Progenitor cell of endocrine pancreas (in vitro differentiated cells): ENCODE measurements at regions not wholly inside any gene's neighbourhood (a gene's known extent, or its start where the extent isn't known, plus 50 kb on each side); places are given as distances from the start of the nearest gene placed in this dataset.
A peak's percentile ranks its signal among the peaks of the same experiment; 100 is the strongest.

ENCODE experiments used
- DNase-seq: peaks from one replicate; pipeline ENCODE4 v3.0.0; 2021; ENCODE audit warnings: low spot score; ENCODE audit not compliant: unreplicated experiment
- H3K27ac Mint-ChIP-seq: 2 replicates; pipeline ENCODE4 v1.8.0; 2021; ENCODE audit warnings: mild to moderate bottlenecking, moderate library complexity, mixed read lengths
- H3K27me3 Mint-ChIP-seq: 2 replicates; pipeline ENCODE4 v1.8.0; 2021; ENCODE audit warnings: mixed read lengths
- H3K36me3 Mint-ChIP-seq: 2 replicates; pipeline ENCODE4 v1.8.0; 2022; ENCODE audit warnings: mixed read lengths; ENCODE audit not compliant: insufficient read depth
- H3K4me1 Mint-ChIP-seq: 2 replicates; pipeline ENCODE4 v1.8.0; 2021; ENCODE audit warnings: low read depth, mixed read lengths
- H3K4me3 Mint-ChIP-seq: 2 replicates; pipeline ENCODE4 v1.8.0; 2021; ENCODE audit warnings: low read depth, mild to moderate bottlenecking, moderate library complexity, mixed read lengths
- H3K9me3 Mint-ChIP-seq: 2 replicates; pipeline ENCODE4 v1.8.0; 2021; ENCODE audit warnings: low read depth, mixed read lengths
- CTCF ChIP-seq: fragments of 200-600 bp; sonication (generic); IDR thresholded peaks from one replicate; pipeline ENCODE4 v1.5.0; 2021; ENCODE audit warnings: antibody characterized with exemption, mild to moderate bottlenecking; ENCODE audit not compliant: unreplicated experiment

GRCh38 chr2:119104414-119104813 lies 54.1 kb downstream of the C1QL2 start:
- no peak for TF ChIP-seq CTCF
- no peak for DNase-seq
- Mint-ChIP-seq H3K27ac (no peak overlapping the region), H3K4me3 (no peak overlapping the region), H3K4me1 (no peaks in the 10 kb centered on the region), H3K9me3 (no peaks in the 10 kb centered on the region), H3K36me3 (no peaks in the 10 kb centered on the region), H3K27me3 (peaks cover 23% of the 10 kb centered on the region)

- Mint-ChIP-seq H3K4me3 (no peak overlapping the region), H3K4me1 (no peaks in the 10 kb centered on the region), H3K9me3 (peaks cover 5% of the 10 kb centered on the region), H3K27me3 (peaks cover 23% of the 10 kb centered on the region), H3K27ac (no peak overlapping the region), H3K36me3 (no peaks in the 10 kb centered on the region)
- DNase-seq = no peak
- no peak for TF ChIP-seq CTCF
Observed at GRCh38 chr2:119102964-119103363, 55.6 kb downstream of the C1QL2 start.

GRCh38 chr2:119088416-119088815 lies 70.1 kb downstream of the C1QL2 start:
- H3K36me3 Mint-ChIP-seq = no peaks in the 10 kb centered on the region
- H3K27me3 Mint-ChIP-seq = peaks cover 39% of the 10 kb centered on the region
- no peak overlapping the region for H3K4me3 Mint-ChIP-seq
- TF ChIP-seq CTCF = no peak
- H3K4me1 Mint-ChIP-seq = peaks cover 29% of the 10 kb centered on the region
- H3K27ac Mint-ChIP-seq = no peak overlapping the region
- peaks cover 3% of the 10 kb centered on the region for H3K9me3 Mint-ChIP-seq
- no peak for DNase-seq

GRCh38 chr2:119086327-119086726 lies 72.2 kb downstream of the C1QL2 start:
- H3K4me3 Mint-ChIP-seq = no peak overlapping the region
- peaks cover 37% of the 10 kb centered on the region for H3K27me3 Mint-ChIP-seq
- no peaks in the 10 kb centered on the region for H3K36me3 Mint-ChIP-seq
- H3K27ac Mint-ChIP-seq = peak overlapping the region; percentile 92
- TF ChIP-seq CTCF = no peak
- no peaks in the 10 kb centered on the region for H3K9me3 Mint-ChIP-seq
- H3K4me1 Mint-ChIP-seq = peaks cover 29% of the 10 kb centered on the region
- DNase-seq = no peak

GRCh38 chr2:119085613-119086012 lies 72.9 kb downstream of the C1QL2 start:
- DNase-seq = no peak
- Mint-ChIP-seq H3K4me3 (peak overlapping the region; percentile 9), H3K27me3 (peaks cover 30% of the 10 kb centered on the region), H3K36me3 (no peaks in the 10 kb centered on the region), H3K27ac (peak overlapping the region; percentile 92), H3K4me1 (peaks cover 29% of the 10 kb centered on the region), H3K9me3 (no peaks in the 10 kb centered on the region)
- TF ChIP-seq CTCF = no peak
